NOMO-1 treated with DMSO at 0.1 percent for 48 hours (cell line): ENCODE measurements at regions not wholly inside any gene's neighbourhood (a gene's known extent, or its start where the extent isn't known, plus 50 kb on each side); places are given as distances from the start of the nearest gene placed in this dataset.
A peak's percentile ranks its signal among the peaks of the same experiment; 100 is the strongest.

ENCODE experiments used
- DNase-seq: peaks from one replicate; lab custom pipeline; 2025; ENCODE audit not compliant: unreplicated experiment; lab: John Stamatoyannopoulos, UW

DNA sequence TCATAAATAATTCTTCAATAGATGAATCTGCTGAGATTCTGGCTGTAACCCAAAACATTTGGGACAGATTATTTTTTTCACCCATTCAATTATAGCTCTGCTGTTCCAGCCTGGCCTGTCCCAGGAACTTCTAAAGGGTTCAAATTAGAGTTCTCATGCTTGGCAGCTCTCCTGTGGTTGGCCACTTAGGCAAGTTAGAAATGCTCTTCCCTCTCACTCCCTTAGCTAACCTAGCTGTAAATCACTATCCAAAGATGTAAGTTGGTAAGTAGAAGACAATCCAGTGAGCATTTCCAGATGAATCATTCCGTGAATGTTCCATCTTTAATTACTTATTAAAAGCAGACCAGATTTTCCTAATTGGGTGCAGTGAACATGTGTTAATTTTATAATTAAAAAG lies 760.4 kb upstream of the TBX3 start:
- no peak for DNase-seq

DNA sequence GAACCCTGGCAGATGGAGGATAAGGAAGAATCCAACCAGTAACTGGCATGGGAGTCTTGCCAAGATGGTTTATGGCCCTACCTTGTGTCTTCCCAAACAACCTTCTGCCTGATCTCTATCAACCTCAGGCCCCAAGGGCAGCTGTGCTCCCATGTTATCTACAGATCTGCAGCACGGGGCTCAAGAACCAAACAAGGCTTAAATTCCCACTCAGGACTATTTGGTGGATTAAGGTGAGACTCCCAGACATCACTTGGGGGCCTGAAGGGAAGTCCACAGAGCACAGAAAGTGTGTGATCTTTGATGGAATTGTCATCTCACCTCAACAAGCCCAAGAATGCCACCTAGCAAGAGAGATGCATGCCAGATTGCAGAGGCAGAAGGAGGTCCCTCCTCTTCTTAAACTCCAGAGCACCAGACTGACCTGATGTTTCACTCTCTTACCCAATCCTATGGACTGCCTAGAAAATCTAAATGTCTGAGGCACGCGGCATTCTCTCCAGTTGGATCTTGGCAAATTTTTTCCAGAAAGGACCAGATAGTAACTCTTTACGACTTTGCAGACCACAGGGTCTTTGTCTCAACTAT lies 759.5 kb upstream of the TBX3 start:
- DNase-seq = no peak

DNA sequence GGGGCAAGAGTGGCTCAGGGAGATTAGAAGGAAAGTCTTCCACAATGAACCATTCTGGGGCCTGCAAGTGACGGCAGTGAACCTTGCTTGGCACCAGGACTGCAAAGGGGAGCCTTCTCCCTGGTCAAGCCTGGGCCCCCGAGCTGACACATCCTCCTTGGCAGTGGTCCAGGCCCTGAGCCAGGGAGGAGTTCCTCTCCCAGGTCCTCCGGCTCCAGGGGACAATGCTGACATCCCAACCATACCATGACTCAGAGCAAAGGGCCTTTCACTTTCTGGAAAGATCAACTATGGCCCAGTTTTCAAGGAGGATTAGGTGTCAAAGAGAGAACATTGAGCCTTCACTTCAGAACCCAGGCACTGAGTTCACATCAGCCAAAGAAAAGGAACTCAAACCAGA lies 756.5 kb upstream of the TBX3 start:
- DNase-seq = no peak

DNA sequence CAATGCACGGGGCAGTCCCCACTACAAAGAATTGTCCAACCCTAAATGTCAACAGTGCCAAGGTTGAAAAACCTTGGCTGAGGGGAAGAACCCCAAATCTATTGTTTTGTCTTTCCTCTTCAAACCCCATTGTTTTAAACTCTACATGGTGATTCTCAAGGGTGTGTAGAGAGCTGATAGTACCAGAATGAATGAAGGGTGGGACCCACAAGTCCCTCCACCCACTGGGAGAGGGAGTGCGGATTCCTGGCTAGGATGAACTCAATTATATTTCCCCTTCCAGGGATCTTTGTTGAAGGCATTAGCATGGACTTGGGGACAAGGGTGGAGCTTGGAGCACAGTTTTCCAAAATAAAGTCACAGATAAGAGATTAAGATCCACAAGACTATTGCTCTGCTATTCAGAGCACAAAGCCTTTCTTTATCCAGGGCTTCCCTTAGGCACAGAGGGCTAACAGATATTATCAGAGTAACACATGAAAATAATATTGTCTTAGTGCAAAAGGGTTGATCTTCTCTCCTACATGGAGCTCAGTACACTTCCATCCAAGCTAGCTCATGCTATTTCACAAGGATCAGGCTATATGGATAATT lies 755.1 kb upstream of the TBX3 start:
- no peak for DNase-seq

DNA sequence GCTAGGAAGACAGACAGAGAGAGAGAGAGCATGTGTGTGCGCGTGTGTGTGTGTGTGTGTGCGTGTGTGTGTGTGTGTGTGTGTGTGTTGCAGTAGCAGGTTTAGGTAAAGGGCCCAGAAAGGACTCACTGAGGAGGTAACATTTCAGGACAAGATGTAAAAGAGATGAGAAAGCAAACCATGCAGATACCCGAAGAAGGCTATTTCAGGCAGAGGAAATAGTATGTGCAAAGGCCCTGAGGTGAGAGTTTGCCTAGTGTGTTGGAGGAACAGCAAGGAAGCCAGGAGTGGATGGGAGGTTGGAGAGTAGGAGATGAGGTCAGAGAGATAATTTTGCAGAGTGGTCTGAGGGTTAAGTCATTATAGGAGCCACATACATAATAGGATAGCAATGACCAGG lies 754.3 kb upstream of the TBX3 start:
- no peak for DNase-seq

DNA sequence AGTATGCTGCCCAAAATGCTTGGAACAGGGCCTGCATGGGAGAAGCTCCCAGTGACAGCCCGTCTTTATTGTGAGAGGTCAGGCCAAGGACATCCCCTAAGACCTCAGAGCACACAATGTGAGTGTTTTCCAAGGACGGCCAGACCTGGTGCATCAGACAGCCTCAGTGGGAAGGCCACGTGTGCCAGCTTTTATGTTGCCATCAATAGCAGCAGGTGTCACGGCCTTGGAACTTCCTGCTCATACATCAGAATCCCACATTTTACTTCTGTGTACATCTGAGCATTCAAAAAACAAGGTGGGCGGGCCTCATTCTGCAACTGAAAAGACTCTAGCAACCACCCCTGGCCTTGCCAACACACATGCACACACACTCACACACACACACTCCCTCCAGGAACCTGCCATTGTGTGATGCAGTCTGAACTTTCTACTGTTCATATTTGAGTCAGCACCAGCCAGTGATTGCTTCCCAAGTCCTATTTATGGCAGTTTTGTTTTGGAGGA lies 753.1 kb upstream of the TBX3 start:
- DNase-seq = no peak

DNA sequence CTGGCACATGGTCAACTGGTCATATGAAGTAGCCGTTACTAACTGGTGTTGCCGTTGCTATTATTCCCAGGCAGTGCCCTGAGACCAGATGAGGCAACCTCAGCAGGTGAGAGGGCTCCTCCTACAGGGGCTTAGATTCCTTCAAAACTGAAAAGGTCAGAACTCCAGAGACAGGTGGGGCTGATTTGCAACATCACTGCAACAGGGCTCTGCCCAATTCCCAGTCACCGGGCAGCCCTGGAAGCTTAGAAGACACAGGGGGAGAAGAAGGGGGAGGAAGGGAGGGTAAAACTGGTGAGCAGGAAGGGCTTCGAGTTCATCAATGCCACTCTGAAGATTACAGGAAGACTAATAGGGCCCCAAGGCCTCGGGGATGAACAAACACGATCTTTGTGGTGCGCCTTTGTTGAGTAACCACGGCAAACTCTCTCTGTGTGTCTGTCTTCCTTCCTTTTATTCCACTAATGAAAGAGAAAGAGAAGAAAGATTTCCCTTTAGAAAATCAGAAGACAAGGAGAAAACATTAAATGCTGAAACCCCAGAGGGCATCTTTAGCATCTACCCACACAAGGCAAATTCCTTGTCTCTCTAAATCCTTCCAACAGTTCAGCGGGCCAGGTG lies 749.1 kb upstream of the TBX3 start:
- peak; percentile 43 for DNase-seq

DNA sequence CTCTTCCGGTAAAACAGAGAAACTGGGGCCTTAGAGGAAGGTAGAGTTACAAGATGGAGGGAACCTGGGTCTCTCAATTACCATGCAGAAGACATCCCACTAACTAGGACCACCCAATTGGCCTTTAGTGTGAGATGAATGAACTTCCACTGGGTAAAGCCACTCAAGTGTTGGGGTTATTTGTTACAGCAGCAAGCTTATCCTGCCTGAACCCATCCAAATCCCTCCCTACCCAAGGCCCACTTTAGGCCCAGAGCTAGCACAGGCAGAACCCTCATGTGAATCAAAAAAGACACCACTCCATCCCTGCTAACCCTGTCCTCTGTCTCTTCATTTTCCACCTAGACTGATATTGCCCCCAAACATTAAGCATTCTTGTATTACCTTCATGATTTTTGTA lies 746.7 kb upstream of the TBX3 start:
- DNase-seq = no peak

DNA sequence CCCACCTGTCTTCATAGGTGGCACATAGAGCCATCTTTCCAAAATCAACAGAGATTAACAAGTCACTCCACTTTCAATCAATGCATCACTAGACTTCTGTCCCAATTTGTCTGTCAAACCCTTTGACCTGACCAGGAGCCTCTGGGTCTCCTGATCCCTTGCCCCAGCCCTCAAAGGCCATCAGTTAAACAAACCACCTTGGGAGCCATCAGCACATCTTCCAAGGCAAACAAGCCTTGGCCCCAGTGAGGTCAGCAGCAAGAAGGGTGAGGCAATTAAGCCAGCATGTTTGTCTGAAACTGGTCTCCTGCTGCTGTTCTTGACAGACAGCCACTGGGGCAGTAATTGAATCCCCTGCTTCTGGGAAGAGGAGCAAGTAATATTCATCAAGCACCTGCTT lies 742.8 kb upstream of the TBX3 start:
- DNase-seq = no peak

DNA sequence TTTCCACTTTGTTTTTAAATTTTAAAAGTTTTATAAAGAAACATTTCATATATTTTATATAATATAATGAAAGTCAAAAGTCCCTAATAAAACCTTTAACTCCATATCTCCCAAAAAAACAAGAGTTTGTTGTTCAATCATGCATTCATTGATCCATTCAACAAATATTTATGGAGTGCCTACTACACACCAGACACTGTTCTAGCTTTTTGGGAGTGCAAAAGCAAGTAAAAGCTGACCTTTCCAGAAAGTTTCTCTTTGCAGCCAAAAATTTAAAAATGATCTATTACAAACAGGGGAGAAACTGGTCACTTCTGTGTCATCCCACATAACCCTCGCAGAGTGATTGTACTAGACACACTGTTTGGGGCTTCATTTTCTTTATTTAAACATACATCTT lies 740.0 kb upstream of the TBX3 start:
- DNase-seq = no peak

DNA sequence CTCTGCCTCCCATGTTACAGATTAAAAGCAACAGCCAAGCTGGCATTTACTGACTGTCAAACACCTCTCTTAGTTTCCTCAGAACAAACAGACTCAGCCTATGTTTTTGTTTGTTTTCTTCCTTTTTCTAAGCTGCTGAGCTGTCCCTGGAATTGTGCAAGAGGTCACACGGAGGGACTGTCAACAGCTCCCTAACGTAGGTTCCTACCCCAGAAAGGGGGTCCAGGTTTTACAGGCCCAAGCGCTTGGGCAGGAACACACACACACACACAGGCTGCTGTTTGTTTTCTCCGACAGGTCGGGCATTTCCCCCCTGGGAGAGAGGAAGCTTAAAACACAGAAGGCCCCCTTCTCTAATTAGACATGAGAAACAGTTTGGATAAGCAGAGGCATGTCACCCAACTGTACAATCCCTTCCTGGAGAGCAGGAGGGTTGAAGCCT lies 739.6 kb upstream of the TBX3 start:
- DNase-seq = peak; percentile 0

DNA sequence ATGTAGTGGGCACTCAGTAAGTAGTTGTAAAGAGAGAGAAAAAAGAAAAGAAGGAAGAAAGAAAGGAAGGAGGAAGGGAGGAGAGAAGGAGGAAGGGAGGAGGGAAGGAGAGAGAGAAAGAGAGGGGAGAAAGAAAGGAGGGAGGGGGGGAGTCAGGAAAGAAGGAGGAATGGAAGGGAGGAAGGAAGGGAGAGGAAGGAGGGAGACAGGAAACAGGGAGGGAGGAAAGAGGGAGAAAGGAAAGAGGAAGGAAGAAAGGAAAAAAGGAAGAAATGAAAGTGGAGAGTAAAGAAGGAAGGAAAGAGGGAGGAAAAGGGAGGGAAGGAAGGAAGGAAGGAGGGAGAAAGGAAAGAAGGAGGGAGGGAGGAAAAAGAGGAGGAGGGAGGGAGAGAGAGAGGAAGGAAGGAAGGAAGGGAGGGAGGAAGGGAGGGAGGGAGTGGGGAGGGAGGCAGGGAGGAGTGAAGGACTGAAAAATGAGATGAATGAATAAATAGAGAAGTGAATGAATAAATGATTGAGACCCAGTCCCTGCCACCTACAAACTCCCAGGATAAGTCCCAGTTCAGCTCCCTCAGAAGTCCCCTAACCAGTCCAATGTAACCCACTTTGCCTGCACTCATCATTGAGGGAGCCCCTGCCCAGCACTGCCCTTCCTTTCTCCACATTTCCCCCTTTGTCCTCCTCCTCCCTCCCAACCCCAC lies 739.0 kb upstream of the TBX3 start:
- no peak for DNase-seq

DNA sequence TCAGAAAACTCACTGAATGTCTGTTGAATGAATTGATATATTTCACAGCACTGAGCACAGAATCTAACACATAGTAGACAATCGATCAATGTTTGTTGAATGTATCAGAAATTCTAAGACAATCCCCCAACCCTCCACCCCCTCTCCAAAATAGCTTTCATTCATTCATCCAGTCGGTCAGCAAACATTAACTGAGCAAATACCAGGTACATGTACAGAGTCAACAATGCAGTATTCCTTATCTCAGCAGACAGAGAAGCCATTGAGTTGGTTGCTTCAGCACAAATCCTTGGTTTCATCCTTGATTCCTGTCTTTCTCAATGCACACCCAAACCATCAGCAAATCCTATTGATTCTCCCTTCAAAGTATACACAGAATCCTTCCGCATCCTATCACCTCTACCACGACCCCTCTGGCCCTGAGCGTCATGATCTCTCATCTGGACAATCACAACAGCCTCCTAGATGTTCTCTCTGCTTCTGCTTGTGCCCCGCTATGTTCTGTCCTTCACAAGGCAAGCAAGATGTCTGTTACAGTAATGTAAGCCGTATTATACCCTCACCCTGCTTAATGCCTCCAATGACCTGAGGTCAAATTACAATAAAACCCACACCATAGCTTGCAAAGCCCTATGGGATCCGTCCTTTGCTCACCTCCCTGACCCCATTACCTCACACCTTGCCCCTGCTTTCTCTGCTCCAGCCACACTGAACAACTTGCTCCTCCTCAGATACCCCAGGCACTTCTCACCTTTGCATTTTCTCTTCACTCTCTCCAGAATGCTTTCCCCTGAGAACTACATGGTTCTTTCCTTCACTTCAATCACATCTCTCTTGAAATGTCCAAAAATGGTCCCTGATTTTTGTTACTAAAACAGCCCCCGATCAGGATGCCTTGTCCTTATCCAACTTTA lies 738.1 kb upstream of the TBX3 start:
- DNase-seq = no peak

DNA sequence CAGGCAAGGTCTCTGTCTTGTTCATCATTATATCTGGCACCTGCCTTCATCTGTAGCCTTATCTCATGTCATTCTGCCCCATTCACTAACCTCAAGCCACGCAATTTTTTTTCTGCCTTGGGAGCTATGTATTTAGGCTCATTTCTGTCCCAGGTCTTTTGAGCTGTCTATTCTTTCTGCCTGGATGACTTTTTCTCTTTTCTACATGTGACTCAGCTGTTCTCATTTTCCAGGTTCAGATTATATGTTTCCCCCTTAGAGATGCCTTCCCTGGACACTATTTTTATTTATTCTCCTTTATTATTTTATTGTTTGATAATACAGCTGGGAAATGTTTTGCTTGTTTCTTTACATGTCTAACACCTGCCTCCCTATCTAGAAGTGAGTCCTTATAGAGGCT lies 737.4 kb upstream of the TBX3 start:
- no peak for DNase-seq

DNA sequence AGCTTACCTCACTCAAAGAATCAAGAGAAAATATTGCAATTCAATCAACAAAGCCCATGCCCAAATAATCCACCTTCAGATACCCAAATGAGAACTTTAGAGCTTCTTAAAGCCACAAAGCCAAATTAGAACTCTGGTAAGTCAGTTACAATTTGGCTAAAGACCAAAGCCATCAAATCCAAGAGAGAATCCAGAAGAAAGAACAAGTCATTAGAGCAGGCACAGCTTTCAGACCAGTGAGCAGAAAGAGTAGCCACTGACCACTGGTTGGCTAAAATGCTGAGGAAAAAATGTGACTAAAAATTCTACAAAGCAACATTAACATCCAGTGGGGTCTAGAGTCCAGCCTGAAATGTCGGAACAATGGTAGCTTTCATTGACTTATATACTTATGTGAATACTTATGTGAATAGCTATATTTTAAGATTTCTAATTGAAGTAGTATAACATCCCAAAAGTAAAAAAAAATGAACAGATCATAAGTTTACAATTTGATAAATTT lies 735.2 kb upstream of the TBX3 start:
- DNase-seq = no peak

DNA sequence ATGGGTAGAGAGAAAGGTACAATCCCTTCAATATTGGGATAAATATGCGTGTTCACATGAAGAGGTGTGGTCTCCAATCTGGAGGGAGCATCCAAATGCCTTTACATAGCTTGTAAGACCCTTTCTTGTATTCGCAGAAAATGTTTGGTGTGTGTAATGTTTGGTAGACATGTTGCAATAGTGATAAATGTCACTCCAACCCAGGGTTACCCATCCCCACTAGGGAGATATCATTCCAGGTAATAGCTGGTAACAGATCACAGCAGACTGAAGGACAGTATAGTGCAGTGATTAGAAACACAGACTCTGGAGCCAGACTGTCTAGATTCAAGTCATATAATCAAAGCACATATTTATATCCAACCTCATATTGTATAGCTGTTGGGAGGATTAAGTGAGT lies 733.6 kb upstream of the TBX3 start:
- DNase-seq = no peak

DNA sequence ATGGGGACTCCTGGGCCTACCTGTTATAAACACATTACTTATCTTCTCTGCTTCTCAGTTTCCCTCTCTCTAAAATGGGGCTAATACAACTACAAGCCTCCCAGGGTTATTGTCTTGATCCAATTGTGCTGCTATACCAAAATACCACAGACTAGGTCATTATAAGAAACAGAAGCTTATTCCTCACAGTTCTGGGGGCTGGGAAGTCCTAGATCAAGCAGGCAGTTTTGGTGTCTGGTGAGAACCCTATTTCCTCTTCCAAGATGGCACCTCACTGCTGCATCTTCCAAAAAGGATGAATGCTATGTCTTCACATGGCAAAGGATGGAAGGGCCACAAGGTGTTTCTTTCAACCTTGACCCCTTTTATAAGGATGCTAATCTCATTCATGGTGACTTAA lies 732.9 kb upstream of the TBX3 start:
- no peak for DNase-seq

DNA sequence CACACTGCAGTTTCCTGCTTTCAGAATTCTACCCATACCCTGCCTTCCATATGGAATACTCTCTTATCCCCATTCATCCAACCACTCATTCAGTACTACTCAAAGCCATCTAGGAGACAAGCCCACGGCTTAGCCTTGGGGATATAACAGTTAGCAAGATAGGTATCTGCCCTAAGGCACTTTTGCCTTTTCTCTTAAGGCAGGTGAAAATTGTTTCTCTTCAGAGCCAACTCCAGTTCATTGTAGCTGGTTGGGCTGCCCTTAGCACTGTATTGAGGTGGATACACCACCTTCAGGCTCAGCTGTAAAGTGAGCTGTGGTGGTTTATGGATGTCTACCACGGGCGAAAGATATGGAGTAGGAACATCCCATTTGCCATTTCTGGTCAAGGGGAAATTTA lies 729.7 kb upstream of the TBX3 start:
- DNase-seq = no peak

DNA sequence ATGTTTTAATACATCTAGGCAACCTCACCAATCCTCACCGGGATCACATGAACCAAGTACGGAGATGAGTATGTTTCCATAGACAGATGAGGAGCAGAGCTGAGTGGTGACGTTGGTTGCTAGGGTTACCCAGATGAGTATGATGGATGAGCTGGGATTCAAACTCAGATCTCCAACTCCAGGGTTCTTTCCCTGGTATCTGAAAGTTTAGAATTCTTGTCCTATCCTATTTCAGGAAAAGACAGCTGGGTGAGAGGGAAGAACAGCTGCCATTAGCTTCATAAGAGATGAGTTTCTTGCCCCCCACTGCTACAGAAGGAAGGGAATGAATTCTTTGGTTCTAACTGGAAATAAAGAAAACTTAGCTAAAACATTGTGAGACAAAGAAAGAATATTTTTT lies 728.9 kb upstream of the TBX3 start:
- no peak for DNase-seq

DNA sequence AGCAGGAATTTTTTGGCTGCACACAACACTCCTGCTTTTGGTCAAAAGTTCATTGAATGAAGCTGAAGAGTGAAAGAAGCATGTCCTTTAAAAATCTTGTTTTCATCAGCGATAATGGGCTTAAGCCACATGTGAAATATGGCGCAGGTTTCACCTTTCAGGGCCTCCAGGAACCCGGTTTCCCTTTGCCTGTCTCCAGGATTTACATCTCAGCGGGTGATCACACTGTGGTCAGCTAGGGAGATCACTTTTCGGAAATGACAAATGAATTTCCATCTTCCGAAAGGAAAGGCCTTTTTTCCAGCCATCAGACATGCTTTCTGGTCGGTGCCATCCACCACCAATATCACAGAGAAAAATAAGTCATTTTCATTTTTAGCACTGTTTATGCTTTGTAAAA lies 727.1 kb upstream of the TBX3 start:
- DNase-seq = no peak

DNA sequence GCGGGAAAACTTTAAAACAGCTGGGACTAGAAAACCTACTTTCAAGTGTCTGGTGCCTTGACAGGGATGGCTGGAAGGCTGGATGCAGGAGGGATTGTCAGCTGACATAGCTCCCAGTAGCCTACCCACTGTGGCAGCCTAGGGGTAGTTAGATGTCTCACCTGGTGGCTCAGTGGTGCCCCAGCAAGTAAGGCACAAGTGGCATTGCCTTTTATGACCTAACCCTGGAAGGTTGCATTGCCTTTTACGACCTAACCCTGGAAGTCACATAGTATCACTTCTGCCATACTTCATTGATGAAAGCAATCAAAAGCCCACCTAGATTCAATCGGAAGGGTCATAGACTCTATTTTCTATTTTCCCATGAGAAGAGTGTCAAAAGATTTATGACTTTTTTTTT lies 724.7 kb upstream of the TBX3 start:
- DNase-seq = no peak
